ENCODE measurements at regions not wholly inside any gene's neighbourhood (a gene's known extent, or its start where the extent isn't known, plus 50 kb on each side); places are given as distances from the start of the nearest gene placed in this dataset.

DNA sequence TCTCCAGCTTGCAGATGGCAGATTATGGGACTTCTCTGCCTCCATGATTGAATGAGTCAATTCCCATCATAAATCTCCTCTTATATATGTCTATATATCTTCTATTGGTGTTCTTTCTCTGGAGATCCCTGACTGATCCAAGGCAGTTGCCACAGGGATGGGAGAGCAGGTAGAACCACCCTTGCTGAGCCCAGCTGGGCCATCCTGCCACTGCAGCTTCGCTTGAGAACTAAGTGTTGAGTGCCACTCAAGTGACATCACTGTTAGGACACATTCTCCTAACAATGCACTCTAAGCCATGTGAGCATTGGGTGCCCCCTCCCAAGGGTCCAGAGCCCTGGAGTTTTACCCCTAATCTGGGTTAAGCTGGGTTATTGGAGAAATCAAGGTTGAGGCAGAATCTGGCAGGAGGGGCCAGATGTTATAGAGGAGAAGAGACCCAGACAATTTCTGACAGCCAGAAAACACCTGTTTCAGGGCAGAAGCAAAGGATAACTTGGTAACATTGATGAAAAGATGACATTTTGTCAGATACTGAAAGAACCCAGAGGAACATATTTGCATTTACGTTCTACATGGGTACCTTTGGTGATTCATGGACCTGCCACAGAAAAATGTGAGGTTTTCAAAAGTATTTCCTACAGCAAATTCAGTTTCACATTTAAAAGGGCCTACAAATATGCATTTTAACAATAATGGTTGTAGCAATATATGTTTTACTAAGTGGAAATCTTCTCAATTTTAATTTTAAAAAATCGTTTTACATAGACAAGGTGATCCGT lies 57.2 kb upstream of the MAX start:
- Histone ChIP-seq H3K27me3 (ENCODE audit: low read length) (no peaks in the 10 kb centered on the region), H3K27ac (ENCODE audit: low read length) (no peak overlapping the region), H3K4me2 (ENCODE audit: low read length) (no peak overlapping the region), H3K9me2 (replicated peaks; ENCODE audit: low read length) (no peaks in the 10 kb centered on the region), H3K4me1 (ENCODE audit: insufficient read depth, low read length) (no peaks in the 10 kb centered on the region), H4K20me1 (ENCODE audit: low read length) (no peaks in the 10 kb centered on the region), H3K4me3 (ENCODE audit: low read length) (no peak overlapping the region), H3K36me3 (ENCODE audit: low read depth, low read length) (no peaks in the 10 kb centered on the region), H3K79me2 (ENCODE audit: low read length) (no peaks in the 10 kb centered on the region), H3K9me3 (ENCODE audit: low read length) (no peaks in the 10 kb centered on the region), H3K9ac (ENCODE audit: low read length) (no peak overlapping the region), H2AFZ (ENCODE audit: low read length) (no peak overlapping the region), H3F3A (ENCODE audit: low read length, unreplicated experiment) (no peaks in the 10 kb centered on the region)
- CTCF ChIA-PET: no interaction called here
- DNase-seq (no peak), ATAC-seq (no peak)
- no TSS peak for BruUV-seq (replicated peaks)
- TF ChIP-seq, protein P1, sequence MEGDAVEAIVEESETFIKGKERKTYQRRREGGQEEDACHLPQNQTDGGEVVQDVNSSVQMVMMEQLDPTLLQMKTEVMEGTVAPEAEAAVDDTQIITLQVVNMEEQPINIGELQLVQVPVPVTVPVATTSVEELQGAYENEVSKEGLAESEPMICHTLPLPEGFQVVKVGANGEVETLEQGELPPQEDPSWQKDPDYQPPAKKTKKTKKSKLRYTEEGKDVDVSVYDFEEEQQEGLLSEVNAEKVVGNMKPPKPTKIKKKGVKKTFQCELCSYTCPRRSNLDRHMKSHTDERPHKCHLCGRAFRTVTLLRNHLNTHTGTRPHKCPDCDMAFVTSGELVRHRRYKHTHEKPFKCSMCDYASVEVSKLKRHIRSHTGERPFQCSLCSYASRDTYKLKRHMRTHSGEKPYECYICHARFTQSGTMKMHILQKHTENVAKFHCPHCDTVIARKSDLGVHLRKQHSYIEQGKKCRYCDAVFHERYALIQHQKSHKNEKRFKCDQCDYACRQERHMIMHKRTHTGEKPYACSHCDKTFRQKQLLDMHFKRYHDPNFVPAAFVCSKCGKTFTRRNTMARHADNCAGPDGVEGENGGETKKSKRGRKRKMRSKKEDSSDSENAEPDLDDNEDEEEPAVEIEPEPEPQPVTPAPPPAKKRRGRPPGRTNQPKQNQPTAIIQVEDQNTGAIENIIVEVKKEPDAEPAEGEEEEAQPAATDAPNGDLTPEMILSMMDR (conservative IDR thresholded peaks at IDR 0.05; ENCODE audit: low read depth, low read length): no peak
- TF ChIP-seq EZH2phosphoT487 (IDR thresholded peaks at IDR 0.05; ENCODE audit: borderline replicate concordance, low read length): no peak
- no peak for TF ChIP-seq EZH2 (IDR thresholded peaks at IDR 0.05; ENCODE audit: low read length, unreplicated experiment)
- intact Hi-C loops (cut with micrococcal nuclease): loop anchor here (5.0 to 10.0 kb wide), 2 partner anchors 343 to 915 kb away; no protein-coding TSS in a partner anchor
- POLR2A ChIA-PET (ENCODE audit: unreplicated experiment): interaction anchor here (0.6 kb wide), 1 partner anchor 252 kb away, joined by 3 read pairs; no protein-coding TSS in a partner anchor

GRCh38 chr14:65160091-65160490 lies 57.8 kb upstream of the MAX start:
- POLR2A ChIA-PET (ENCODE audit: unreplicated experiment): interaction anchor here (0.7 kb wide), 1 partner anchor 15 kb away, joined by 3 read pairs; no protein-coding TSS in a partner anchor
- BruUV-seq (replicated peaks): no TSS peak
- Histone ChIP-seq H3K4me2 (ENCODE audit: low read length) (no peak overlapping the region), H3K4me3 (ENCODE audit: low read length) (no peak overlapping the region), H3K9me3 (ENCODE audit: low read length) (no peaks in the 10 kb centered on the region), H3F3A (ENCODE audit: low read length, unreplicated experiment) (no peaks in the 10 kb centered on the region), H2AFZ (ENCODE audit: low read length) (no peak overlapping the region), H3K27me3 (ENCODE audit: low read length) (no peaks in the 10 kb centered on the region), H3K27ac (ENCODE audit: low read length) (no peak overlapping the region), H3K79me2 (ENCODE audit: low read length) (no peaks in the 10 kb centered on the region), H4K20me1 (ENCODE audit: low read length) (no peaks in the 10 kb centered on the region), H3K9me2 (replicated peaks; ENCODE audit: low read length) (no peaks in the 10 kb centered on the region), H3K4me1 (ENCODE audit: insufficient read depth, low read length) (no peaks in the 10 kb centered on the region), H3K9ac (ENCODE audit: low read length) (no peak overlapping the region), H3K36me3 (ENCODE audit: low read depth, low read length) (no peaks in the 10 kb centered on the region)
- CTCF ChIA-PET: no interaction called here
- intact Hi-C loops (cut with micrococcal nuclease): loop anchor here (5.0 to 10.0 kb wide), 2 partner anchors 342 to 915 kb away; no protein-coding TSS in a partner anchor
- TF ChIP-seq, protein P1 (conservative IDR thresholded peaks at IDR 0.05; ENCODE audit: low read depth, low read length): no peak
- TF ChIP-seq EZH2phosphoT487 (IDR thresholded peaks at IDR 0.05; ENCODE audit: borderline replicate concordance, low read length) (no peak), EZH2 (IDR thresholded peaks at IDR 0.05; ENCODE audit: low read length, unreplicated experiment) (no peak)
- ATAC-seq: no peak
- no peak for DNase-seq

- no peak for TF ChIP-seq EZH2 (IDR thresholded peaks at IDR 0.05; ENCODE audit: low read length, unreplicated experiment)
- TF ChIP-seq, protein P1 (conservative IDR thresholded peaks at IDR 0.05; ENCODE audit: low read depth, low read length): no peak
- no peak overlapping the region for H3K9ac ChIP-seq (ENCODE audit: low read length)
- H3F3A ChIP-seq (ENCODE audit: low read length, unreplicated experiment): no peaks in the 10 kb centered on the region
- POLR2A ChIA-PET (ENCODE audit: unreplicated experiment): interaction anchor here (0.6 kb wide), 1 partner anchor 287 kb away, joined by 3 read pairs; no protein-coding TSS in a partner anchor
- no peaks in the 10 kb centered on the region for H3K9me3 ChIP-seq (ENCODE audit: low read length)
- no peaks in the 10 kb centered on the region for H4K20me1 ChIP-seq (ENCODE audit: low read length)
- no peaks in the 10 kb centered on the region for H3K9me2 ChIP-seq (replicated peaks; ENCODE audit: low read length)
- no peak overlapping the region for H3K27ac ChIP-seq (ENCODE audit: low read length)
- ATAC-seq (no peak), DNase-seq (no peak)
- H2AFZ ChIP-seq (ENCODE audit: low read length): no peak overlapping the region
- H3K36me3 ChIP-seq (ENCODE audit: low read depth, low read length): no peaks in the 10 kb centered on the region
- H3K27me3 ChIP-seq (ENCODE audit: low read length): no peaks in the 10 kb centered on the region
- BruUV-seq (replicated peaks): no TSS peak
- no peak overlapping the region for H3K4me2 ChIP-seq (ENCODE audit: low read length)
- intact Hi-C loops (cut with micrococcal nuclease): loop anchor here (5.0 to 10.0 kb wide), 2 partner anchors 340 to 913 kb away; no protein-coding TSS in a partner anchor
- CTCF ChIA-PET: no interaction called here
- no peaks in the 10 kb centered on the region for H3K79me2 ChIP-seq (ENCODE audit: low read length)
- no peaks in the 10 kb centered on the region; the same call in 1 of the 2 replicates for H3K4me1 ChIP-seq (ENCODE audit: insufficient read depth, low read length)
- no peak overlapping the region for H3K4me3 ChIP-seq (ENCODE audit: low read length)
These were observed 59.7 kb upstream of the MAX start for GRCh38 chr14:65162031-65162430.
